Vagina (tissue), 2 donors: ENCODE measurements at regions not wholly inside any gene's neighbourhood (a gene's known extent, or its start where the extent isn't known, plus 50 kb on each side); places are given as distances from the start of the nearest gene placed in this dataset.

ENCODE experiments used
- DNase-seq, 2 donors: peaks; one replicate each; pipeline ENCODE4 v3.0.0-alpha.2; 2017; ENCODE audit errors: extremely low spot score in 2 of 2
- H3K27ac ChIP-seq: fragments of 200-600 bp; sonication (generic); one replicate; pipeline ENCODE4 v1.5.1; 2019
- H3K27me3 ChIP-seq: fragments of 200-600 bp; sonication (generic); one replicate; pipeline ENCODE4 v1.5.1; 2019
- H3K36me3 ChIP-seq, 2 donors: fragments of 200-600 bp; sonication (generic); one replicate each; pipeline ENCODE4 v1.5.1; 2017 to 2019
- H3K4me1 ChIP-seq: fragments of 200-600 bp; sonication (generic); one replicate; pipeline ENCODE4 v1.5.1; 2019
- H3K4me3 ChIP-seq, 2 donors: fragments of 200-600 bp; sonication (generic); 1 replicate in 1 of 2; 2 replicates in 1 of 2; pipeline ENCODE4 v1.5.1; 2016 to 2019
- H3K9me3 ChIP-seq: fragments of 200-600 bp; sonication (generic); one replicate; pipeline ENCODE4 v1.5.1; 2019
- CTCF ChIP-seq, 3 experiments: fragments of 450-650 bp in 2 of 3; fragments of 200-600 bp in 1 of 3; sonication (generic) in 1 of 3; IDR thresholded peaks; one replicate each; pipeline ENCODE4 v1.5.1; 2017 to 2019; ENCODE audit warnings: antibody characterized with exemption in 3 of 3, mild to moderate bottlenecking in 2 of 3, moderate library complexity in 2 of 3
- POLR2A ChIP-seq, 2 donors: fragments of 450-650 bp; IDR thresholded peaks; one replicate each; pipeline ENCODE4 v1.6.1; 2017; ENCODE audit warnings: antibody characterized with exemption in 2 of 2, mild to moderate bottlenecking in 2 of 2, moderate library complexity in 2 of 2
- POLR2AphosphoS5 ChIP-seq, 2 donors: sonication (generic); formaldehyde crosslinking; IDR thresholded peaks; one replicate each; pipeline ENCODE4 v1.9.0; 2017; ENCODE audit warnings: antibody characterized with exemption in 2 of 2, mild to moderate bottlenecking in 2 of 2, low read depth in 1 of 2; ENCODE audit not compliant: insufficient read depth in 1 of 2
- intact Hi-C: fragments of 100-400 bp; cut with DNase I; formaldehyde crosslinking; loops from one replicate; pipeline ENCODE4 v1.15.1; 2023

GRCh38 chr6:165894171-165894825, 231.3 kb upstream of the PDE10A start:
- Histone ChIP-seq H3K9me3 (no peaks in the 10 kb centered on the region), H3K4me3 (no peak overlapping the region), H3K36me3 (no peaks in the 10 kb centered on the region), H3K27ac (no peak overlapping the region), H3K4me1 (no peaks in the 10 kb centered on the region), H3K27me3 (no peaks in the 10 kb centered on the region)
- DNase-seq: peak in 1 of 2 donors; percentile 76
- no peak for TF ChIP-seq POLR2A (IDR thresholded peaks at IDR 0.05)
- no peak for TF ChIP-seq POLR2AphosphoS5 (IDR thresholded peaks at IDR 0.05; ENCODE audit: insufficient read depth in 1 of 2, low read depth in 1 of 2)
- no peak for TF ChIP-seq CTCF (IDR thresholded peaks at IDR 0.05)
- intact Hi-C loops: no loop called here

GRCh38 chr6:165893431-165893830, 230.4 kb upstream of the PDE10A start:
- H3K4me3 ChIP-seq: no peak overlapping the region
- H3K27me3 ChIP-seq: no peaks in the 10 kb centered on the region
- H3K9me3 ChIP-seq: no peaks in the 10 kb centered on the region
- intact Hi-C loops: no loop called here
- no peaks in the 10 kb centered on the region for H3K4me1 ChIP-seq
- H3K36me3 ChIP-seq: no peaks in the 10 kb centered on the region
- peak in 1 of 2 donors; percentile 20 for DNase-seq
- H3K27ac ChIP-seq: no peak overlapping the region
- TF ChIP-seq POLR2A (IDR thresholded peaks at IDR 0.05) (no peak), CTCF (IDR thresholded peaks at IDR 0.05) (no peak), POLR2AphosphoS5 (IDR thresholded peaks at IDR 0.05; ENCODE audit: insufficient read depth in 1 of 2, low read depth in 1 of 2) (no peak)

GRCh38 chr6:165891320-165891719, 228.3 kb upstream of the PDE10A start:
- no peak overlapping the region for H3K27ac ChIP-seq
- DNase-seq: peak in 1 of 2 donors; percentile 69
- no peak overlapping the region for H3K4me3 ChIP-seq
- no peaks in the 10 kb centered on the region for H3K9me3 ChIP-seq
- H3K4me1 ChIP-seq: no peaks in the 10 kb centered on the region
- H3K27me3 ChIP-seq: no peaks in the 10 kb centered on the region
- no peaks in the 10 kb centered on the region for H3K36me3 ChIP-seq
- TF ChIP-seq POLR2A (IDR thresholded peaks at IDR 0.05) (no peak), POLR2AphosphoS5 (IDR thresholded peaks at IDR 0.05; ENCODE audit: insufficient read depth in 1 of 2, low read depth in 1 of 2) (no peak), CTCF (IDR thresholded peaks at IDR 0.05) (no peak)
- intact Hi-C loops: no loop called here

- no peaks in the 10 kb centered on the region for H3K4me1 ChIP-seq
- no peak for TF ChIP-seq POLR2A (IDR thresholded peaks at IDR 0.05)
- no peak for TF ChIP-seq POLR2AphosphoS5 (IDR thresholded peaks at IDR 0.05; ENCODE audit: insufficient read depth in 1 of 2, low read depth in 1 of 2)
- TF ChIP-seq CTCF (IDR thresholded peaks at IDR 0.05): no peak
- no peak overlapping the region for H3K4me3 ChIP-seq
- H3K9me3 ChIP-seq: no peaks in the 10 kb centered on the region
- peak in 1 of 2 donors; percentile 70 for DNase-seq
- intact Hi-C loops: no loop called here
- H3K36me3 ChIP-seq: no peaks in the 10 kb centered on the region
- no peak overlapping the region for H3K27ac ChIP-seq
- H3K27me3 ChIP-seq: no peaks in the 10 kb centered on the region
Measured at GRCh38 chr6:165890404-165890735, 227.3 kb upstream of the PDE10A start.

- TF ChIP-seq POLR2AphosphoS5 (IDR thresholded peaks at IDR 0.05; ENCODE audit: insufficient read depth in 1 of 2, low read depth in 1 of 2) (no peak), CTCF (IDR thresholded peaks at IDR 0.05) (peak in 1 of 3 experiments; percentile 20)
- DNase-seq: peak in 1 of 2 donors; percentile 77
- Histone ChIP-seq H3K9me3 (no peaks in the 10 kb centered on the region), H3K36me3 (no peaks in the 10 kb centered on the region), H3K27me3 (no peaks in the 10 kb centered on the region), H3K27ac (no peak overlapping the region), H3K4me3 (no peak overlapping the region), H3K4me1 (no peaks in the 10 kb centered on the region)
- intact Hi-C loops: loop anchor here (5.0 kb wide), 1 partner anchor 207 kb away; no protein-coding TSS in a partner anchor
Measured at GRCh38 chr6:165889636-165890403, 226.8 kb upstream of the PDE10A start.
